NCI-H128 (cell line): ENCODE measurements at regions not wholly inside any gene's neighbourhood (a gene's known extent, or its start where the extent isn't known, plus 50 kb on each side); places are given as distances from the start of the nearest gene placed in this dataset.
"Not testable (repeated sequence)": the region's sequence is repeated elsewhere in the genome, so short reads cannot be mapped to it uniquely, and the experiment has no call there.

Experiments
- DNase-seq: peaks from one replicate; lab custom pipeline; 2025; ENCODE audit not compliant: unreplicated experiment; lab: John Stamatoyannopoulos, UW

DNA sequence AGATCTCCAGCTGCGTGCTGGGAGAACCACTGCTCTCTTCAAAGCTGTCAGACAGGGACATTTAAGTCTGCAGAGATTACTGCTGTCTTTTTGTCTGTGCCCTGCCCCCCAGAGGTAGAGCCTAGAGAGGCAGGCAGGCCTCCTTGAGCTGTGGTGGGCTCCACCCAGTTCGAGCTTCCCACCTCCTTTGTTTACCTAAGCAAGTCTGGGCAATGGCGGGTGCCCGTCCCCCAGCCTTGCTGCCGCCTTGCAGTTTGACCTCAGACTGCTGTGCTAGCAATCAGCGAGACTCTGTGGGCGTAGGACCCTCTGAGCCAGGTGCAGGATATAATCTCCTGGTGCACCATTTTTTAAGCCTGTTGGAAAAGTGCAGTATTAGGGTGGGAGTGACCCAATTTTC, 128.6 kb downstream of the ACTR3 start:
- not testable (repeated sequence) for DNase-seq

GRCh38 chr2:114020668-114021067, 130.8 kb downstream of the ACTR3 start:
- DNase-seq = no peak

- DNase-seq = no peak
Measured at GRCh38 chr2:114022360-114023085, 132.6 kb downstream of the ACTR3 start.

DNA sequence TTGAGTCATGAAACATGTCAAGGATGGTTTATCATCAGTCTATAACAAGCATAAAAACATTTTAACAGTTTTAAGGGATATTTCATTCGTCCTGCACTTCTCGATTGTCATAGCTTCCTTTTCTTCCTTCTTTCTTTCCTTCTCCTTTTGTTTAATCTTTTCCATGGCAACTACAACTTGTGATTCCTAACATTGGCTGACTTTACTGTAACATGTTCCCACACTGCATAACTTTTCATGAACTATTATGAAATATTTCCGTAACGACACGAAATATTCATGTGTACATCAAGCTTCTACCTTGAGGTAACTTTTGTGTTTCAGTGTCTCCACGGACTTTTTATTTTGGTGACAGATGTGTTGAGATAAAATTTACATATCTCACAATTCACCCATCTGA, 134.4 kb downstream of the ACTR3 start:
- no peak for DNase-seq

DNA sequence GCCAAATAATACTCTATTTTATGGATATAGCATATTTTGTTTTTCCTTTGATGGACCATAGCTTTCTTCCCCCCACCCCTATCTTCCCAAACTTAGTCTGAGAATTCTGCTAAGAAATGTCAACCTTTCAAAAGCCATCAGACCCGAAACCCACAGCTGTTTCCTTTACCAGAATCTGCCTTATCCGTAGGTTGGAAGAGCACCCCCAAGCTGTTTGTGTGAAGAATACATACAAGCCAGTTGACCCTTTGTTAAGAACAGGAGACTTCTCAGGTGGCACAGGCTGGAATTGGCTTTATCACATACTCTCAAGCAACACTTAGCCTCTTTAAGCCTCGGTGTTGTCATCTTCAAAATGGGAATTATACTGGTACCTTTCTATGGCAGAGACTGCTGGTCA, 135.1 kb downstream of the ACTR3 start:
- DNase-seq = no peak

DNA sequence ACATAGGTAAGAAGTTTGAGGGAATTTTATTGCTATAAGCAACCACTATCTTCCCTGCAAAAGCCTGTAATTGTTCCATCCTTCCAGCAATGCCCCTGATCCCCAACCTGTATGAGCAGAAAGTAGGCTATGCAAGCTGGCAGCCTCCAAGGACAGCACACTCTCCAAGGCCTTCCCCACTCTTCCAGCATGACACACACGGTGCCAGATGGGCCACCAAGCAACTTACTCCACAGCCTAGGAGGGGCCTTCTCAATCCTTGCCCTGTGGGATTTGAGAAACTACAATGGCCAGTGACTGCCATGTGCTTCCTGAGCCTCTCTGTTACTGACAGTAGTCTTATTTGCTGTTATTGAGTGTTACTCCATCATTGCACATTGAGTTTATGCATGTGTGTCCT, 137.5 kb downstream of the ACTR3 start:
- DNase-seq = no peak

- no peak for DNase-seq
Measured at GRCh38 chr2:114031605-114032505, 142.0 kb downstream of the ACTR3 start.

GRCh38 chr2:114032705-114033104, 142.8 kb downstream of the ACTR3 start:
- no peak for DNase-seq

GRCh38 chr2:114034742-114035141, 144.9 kb downstream of the ACTR3 start:
- DNase-seq = no peak

GRCh38 chr2:114038710-114039109, 148.8 kb downstream of the ACTR3 start:
- no peak for DNase-seq

GRCh38 chr2:114039677-114040076, 149.8 kb downstream of the ACTR3 start:
- DNase-seq = no peak

DNA sequence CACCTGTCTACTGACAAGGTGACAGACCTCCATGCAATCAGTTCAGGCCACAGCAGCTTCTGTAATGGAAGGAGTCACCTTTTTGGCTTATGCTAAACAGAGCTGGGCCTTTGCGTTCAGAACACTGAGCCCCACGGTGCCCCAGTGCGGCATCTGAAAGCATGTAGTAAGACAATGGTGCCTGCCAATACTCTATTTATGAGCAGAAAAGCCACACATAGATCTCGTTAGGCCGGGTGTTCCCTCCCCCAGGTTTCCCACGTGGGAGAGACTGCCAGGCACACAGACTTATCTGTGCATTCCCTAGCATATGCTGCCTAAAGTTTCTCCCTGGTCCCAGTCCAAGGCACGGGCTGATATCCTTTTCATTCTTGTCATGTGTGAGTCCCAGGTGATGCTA, 150.9 kb downstream of the ACTR3 start:
- no peak for DNase-seq

DNA sequence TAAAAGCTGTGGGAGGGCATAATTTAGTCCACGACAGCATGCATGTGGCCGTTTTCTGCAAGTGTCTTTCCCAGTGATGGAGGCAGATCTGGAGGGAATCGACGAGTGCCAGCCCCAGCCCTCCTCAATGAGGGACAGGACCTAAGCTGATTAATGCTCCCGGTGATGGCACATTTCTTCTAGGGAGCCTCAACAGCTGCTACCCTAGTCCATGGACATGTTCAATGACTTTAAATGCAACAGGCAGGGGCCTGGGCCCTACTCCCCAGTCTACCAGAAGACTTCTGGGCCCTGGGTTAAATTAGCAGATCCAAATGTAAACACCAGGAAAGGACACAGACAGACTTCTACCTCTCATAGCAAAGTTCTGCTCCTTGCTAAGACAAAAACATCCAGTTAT, 155.1 kb downstream of the ACTR3 start:
- DNase-seq = no peak

- DNase-seq = no peak
Measured at GRCh38 chr2:114046373-114046772, 156.5 kb downstream of the ACTR3 start.

- DNase-seq = no peak
Measured at GRCh38 chr2:114046866-114047435, 157.1 kb downstream of the ACTR3 start.

- no peak for DNase-seq
Measured at GRCh38 chr2:114049280-114049679, 159.4 kb downstream of the ACTR3 start.

- no peak for DNase-seq
Measured at GRCh38 chr2:114049826-114050225, 159.9 kb downstream of the ACTR3 start.

DNA sequence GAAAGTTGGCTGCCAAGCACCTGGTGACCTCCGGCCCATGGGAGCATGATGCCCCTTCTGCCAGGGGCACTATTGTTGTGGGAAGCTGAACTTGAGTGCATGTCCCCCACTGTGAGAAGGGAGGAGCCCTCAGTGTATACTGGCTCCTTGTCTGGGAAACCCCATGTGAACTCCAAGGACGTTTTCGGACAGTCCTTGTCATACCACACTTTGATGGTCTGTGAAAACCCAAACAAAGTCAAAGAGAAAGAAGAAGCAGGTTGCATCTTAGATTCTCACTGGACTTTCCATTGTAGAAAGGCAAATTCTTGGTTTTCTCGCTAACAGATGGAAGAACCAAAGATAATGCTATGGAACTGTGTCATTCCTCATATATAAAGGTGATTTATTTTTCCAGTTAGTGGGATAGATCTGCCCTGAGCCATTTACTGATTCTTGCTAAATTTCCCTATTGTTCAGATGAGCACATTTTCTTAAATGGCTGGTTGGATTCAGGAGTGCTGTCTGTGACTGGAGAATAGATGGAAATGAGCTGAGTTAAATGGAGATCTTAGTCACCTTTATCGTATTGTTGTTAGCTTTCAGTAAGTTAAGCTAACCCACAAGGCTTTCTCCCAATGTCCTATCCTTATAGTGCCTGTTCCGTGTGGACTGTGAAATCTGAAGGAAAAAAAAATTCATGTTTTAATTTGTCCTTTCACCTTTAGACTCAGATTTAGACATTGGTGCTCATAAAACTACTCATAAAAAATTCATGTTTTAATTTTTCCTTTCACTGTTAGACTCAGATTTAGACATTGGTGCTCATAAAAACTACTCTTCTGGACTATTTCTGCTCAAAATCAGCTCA, 166.6 kb downstream of the ACTR3 start:
- no peak for DNase-seq

DNA sequence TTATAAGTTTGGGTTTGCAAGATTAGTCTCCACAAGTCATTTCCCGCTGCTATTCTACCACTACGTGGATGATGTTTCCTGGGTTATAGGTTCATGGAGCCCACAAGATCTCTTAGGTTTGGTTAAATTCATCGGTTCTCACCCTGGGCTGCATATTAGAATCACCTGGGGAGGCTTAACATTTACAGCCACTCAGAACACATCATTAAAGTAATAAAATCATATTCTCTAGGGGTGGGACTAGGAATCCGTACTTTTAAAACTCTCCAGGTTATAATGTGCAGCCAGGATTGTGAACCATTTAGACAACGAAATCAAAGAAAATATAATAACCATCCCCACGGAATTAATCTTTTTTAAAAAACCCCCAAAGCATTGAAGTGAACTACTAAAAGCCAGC, 167.7 kb downstream of the ACTR3 start:
- DNase-seq = no peak

DNA sequence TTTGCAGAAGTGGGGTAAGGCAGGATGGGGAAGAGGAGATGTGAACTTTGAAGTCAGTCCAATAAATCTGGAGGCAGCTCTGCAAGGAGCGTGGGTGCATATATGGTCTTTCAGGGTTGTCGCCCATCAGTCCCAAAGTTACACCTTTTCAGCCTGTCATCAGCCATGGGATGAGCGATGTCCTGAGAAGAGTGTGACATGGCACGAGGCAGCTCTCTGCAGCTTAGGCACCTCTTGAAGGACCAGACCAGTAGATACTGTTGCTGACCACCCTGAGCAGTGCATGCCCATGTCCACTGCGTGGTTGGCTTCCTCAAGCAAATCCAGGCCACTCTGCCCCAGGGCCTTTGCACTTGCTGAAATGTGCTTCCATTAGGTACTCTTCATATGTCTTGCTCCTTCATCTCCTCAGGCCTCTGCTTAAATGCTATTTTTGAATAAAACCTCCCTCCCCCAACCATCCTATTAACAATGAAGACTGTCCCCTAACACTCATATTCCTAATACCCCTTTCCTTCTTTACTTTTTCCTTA, 171.7 kb downstream of the ACTR3 start:
- DNase-seq = no peak

GRCh38 chr2:114063346-114063745, 173.5 kb downstream of the ACTR3 start:
- no peak for DNase-seq
